CD4-positive, alpha-beta T cell treated with Interleukin-1 beta for 1 hour (primary cell): ENCODE measurements at regions not wholly inside any gene's neighbourhood (a gene's known extent, or its start where the extent isn't known, plus 50 kb on each side); places are given as distances from the start of the nearest gene placed in this dataset.

ENCODE experiments used
- DNase-seq, 2 donors: peaks; one replicate each; pipeline ENCODE4 v3.0.0-alpha.2; 2020 to 2022

DNA sequence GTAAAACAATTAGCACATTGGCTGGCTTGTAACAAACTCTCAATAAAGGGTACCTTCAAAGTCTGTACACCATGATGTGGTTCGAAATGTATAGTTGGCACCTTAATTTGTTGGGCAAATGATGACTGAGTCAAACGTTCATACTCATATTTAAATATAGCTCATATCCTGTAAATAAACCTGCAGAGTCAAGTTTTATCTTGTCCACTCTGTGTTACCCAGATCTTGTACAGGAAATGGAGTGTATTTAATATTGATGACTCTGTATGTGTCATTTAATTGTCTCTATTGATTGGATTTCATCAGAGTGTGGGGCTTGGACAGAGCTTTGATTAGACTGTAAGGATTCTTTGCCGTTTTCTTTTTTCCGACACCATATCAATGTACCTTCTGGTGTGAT lies 805.6 kb upstream of the ZEB2 start:
- no peak for DNase-seq

GRCh38 chr2:145324748-145325147 lies 804.8 kb upstream of the ZEB2 start:
- no peak for DNase-seq

DNA sequence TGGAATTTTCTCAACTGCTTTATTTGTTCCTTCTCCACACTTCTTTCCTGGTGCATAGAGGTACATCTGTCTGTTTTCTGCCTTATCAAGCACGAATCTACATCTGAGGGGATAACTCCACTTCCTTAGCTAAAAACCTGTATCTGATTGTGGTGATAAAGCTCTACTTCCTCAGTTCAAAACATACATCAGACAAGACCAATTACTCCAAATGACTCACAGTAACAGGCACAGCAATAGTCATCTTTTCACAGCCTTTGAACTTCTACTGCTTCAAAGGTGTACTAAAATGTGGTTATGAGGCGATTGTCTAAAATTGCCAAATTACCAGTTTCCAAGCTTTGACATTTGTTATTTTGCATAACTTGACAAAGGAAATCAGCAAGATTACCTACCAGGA lies 803.6 kb upstream of the ZEB2 start:
- DNase-seq, result no peak

- DNase-seq, result no peak
These were observed 801.4 kb upstream of the ZEB2 start for GRCh38 chr2:145321344-145321743.

GRCh38 chr2:145316496-145316895 lies 796.6 kb upstream of the ZEB2 start:
- no peak for DNase-seq

GRCh38 chr2:145315053-145315452 lies 795.1 kb upstream of the ZEB2 start:
- no peak for DNase-seq

GRCh38 chr2:145314119-145314633 lies 794.3 kb upstream of the ZEB2 start:
- no peak for DNase-seq

- no peak for DNase-seq
These were observed 786.0 kb upstream of the ZEB2 start for GRCh38 chr2:145305889-145306288.

- DNase-seq, result no peak
These were observed 784.6 kb upstream of the ZEB2 start for GRCh38 chr2:145304501-145304900.

DNA sequence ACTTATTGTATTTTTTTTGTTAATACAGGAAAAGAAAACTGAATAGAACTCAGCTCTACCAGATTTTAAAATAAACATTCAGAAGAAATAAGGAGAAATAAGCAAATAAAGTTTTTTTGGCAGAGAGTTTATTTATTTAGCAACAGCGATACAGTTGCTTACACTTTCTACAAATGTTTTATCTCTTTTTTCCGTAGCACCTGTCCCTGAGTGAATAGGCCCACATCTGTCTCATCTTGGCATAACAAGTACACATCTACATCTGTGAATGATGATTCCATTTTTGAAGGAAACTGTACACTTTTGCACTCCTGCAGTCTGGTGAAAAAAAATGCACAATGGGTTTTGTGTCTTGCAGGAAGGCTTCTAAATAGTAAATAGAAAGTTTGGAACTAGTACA lies 783.6 kb upstream of the ZEB2 start:
- DNase-seq, result no peak

- no peak for DNase-seq
These were observed 783.0 kb upstream of the ZEB2 start for GRCh38 chr2:145302886-145303285.

DNA sequence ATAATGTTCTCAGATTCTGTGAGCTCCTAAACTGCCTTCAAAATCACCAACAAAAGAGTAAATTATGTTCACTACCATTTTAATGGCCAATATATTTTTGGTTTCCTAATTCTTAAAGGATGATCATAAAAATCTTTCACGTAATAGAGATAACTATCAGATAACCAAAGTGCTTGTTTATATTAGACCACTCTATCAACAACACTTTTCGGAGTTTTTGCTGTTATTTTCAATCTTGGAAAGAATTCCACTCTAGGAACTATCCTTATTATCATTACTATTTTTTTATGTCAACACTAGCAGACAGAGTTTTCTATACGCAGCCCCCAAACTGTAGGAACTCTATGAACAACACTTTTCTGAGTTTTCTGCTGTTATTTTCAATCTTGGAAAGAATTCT lies 782.5 kb upstream of the ZEB2 start:
- DNase-seq, result no peak

DNA sequence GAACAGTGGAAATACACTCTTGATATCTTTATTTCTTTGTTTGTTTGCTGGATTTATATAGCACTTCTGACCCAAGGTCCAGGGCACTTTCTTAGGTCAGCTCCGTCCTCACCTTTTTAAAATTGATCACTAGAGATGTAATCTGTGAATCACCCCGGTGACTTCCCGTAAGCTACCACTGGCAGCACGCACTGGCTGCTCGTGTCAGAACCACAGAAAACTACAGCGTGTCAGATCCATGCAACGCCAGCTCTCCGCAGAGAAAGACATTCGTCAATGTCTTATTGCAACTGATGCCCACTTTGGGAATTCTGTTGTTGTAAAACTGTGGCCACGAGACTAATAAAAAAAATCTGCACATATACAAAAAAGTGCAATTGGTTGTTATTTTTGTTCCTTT lies 779.4 kb upstream of the ZEB2 start:
- DNase-seq, result no peak

DNA sequence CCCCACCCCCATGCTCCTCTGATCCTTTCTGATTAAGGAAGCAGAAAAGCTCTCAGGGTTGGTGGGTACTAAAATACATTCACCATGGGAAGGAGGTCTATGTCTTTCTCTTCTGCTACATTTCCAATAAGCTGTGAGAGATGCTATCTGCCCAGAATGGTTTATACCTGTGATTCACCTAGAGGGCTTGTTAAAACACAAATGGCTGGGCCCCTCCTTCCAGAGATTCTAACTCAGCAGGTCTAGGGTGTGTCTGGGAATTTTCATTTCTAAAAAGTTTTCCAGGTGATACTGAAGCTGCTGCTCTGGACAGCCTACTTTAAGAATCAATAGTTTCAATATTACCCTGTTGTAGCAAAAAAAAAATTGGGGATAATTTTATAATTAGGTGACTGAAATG lies 772.2 kb upstream of the ZEB2 start:
- DNase-seq, result no peak

DNA sequence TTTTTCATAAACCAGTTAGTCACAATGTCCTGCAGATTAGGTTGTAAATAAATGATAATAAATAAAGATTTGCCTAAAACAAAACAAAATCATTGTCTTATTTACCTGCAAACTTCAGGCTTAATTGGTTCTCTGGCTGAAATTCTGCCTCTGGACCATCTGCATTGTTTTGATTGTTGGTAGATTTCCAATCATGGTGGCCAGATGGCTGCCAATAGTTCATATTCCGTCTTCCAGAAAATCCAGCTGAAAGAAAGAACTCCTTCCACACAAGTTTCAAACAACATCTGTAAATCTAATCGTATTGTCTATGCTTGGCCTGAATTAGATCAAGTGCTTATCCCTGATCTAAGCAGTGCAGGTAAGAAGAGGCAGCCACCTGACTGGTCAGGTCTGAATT lies 771.1 kb upstream of the ZEB2 start:
- no peak for DNase-seq

DNA sequence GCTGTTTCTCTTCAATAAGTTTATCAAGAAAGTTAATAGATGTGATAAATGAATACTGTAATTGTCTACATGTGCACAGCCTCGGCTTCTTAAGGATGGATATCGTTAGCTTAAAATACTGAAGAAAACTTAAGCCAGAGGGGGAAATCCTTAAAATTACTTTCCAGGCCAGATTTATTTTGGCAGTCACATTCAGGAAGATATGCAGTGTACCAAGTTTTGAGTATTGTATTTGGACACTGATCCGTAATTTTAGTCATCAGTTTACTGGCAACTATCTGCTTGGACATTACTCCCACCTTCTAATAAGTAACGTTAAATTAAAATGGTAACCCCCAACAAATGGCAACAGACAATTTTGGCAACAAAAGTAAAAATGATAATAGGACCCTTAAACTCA lies 770.0 kb upstream of the ZEB2 start:
- DNase-seq, result no peak

- DNase-seq, result no peak
These were observed 769.0 kb upstream of the ZEB2 start for GRCh38 chr2:145288650-145289496.

DNA sequence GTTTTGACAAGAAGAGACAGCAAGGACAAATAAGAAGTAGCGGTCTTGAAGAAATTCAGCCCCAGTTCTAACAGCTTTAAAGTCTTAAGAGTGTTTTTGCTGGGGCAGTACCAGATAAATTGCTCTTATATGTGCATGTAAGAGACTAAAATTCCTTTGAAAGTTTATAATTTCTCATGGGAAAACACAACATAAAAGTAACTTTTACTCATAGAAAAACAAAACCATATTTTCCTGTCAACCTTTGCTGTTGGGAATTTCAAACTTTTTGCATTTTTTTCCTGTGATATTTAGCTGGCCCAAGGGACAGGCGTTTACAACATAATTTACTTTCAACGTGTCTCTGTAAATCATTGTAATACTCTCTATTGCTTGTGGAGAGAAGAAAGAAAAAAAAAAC lies 767.8 kb upstream of the ZEB2 start:
- DNase-seq, result no peak

GRCh38 chr2:145286716-145287275 lies 766.9 kb upstream of the ZEB2 start:
- DNase-seq, result no peak

- no peak for DNase-seq
These were observed 764.6 kb upstream of the ZEB2 start for GRCh38 chr2:145284551-145284950.

GRCh38 chr2:145283131-145283530 lies 763.2 kb upstream of the ZEB2 start:
- no peak for DNase-seq

DNA sequence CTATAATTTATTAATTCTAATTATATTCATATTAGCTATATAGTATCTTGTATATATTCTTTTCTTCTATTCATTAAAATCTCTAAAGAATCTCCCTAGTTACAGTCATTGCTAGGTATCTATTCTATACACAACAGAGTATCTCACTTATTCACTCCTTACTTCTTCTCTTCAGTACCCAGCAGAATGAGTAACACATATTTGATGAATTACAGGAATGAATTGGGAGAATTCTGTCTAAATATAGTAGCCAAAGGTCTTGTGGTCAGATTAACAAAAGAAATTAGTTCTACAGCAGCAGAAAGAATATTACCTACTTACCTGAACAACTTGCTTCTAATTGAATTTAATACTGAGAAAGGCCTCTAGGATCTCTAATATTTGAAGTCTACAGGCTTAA lies 758.0 kb upstream of the ZEB2 start:
- no peak for DNase-seq

DNA sequence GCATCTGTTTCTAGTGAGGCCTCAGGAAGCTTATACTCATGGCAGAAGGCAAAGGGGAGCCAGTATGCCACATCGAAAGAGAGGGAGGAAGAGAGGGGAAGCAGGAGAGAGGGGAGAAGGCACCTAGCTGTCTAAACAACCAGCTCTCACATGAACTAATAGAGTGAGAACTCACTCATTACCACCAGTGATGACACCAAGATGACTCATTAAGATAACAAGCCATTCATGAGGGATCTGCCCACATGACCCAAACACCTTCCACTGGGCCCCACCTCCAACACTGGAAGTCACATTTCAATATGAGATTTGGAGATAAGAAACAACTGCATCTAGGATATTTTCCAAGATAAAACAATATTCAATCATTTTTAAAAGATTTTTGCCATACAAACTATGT lies 753.9 kb upstream of the ZEB2 start:
- DNase-seq, result no peak

DNA sequence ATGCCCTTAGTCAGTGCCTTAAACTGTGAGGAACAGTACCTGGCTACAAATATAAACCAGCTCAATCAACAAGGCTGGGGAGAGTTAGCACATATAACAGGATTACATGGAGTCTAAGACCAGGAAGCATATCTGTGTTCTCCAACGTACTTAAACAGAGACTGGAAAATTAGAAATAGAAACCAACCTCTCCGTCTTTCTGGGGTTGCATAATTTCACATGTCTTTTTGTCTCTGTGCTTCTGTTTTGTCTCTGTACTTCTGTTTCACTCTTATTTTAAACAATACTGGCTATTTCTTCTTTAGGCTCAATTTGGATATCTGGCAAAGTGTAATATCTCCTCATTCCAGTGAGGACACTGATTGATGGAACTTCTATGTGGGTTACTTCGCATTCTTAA lies 749.0 kb upstream of the ZEB2 start:
- DNase-seq, result no peak

GRCh38 chr2:145267451-145267850 lies 747.5 kb upstream of the ZEB2 start:
- DNase-seq, result no peak
